Dedifferentiated amniotic fluid mesenchymal stem cell (primary cell): ENCODE measurements at regions not wholly inside any gene's neighbourhood (a gene's known extent, or its start where the extent isn't known, plus 50 kb on each side); places are given as distances from the start of the nearest gene placed in this dataset.
"Not testable (repeated sequence)": the region's sequence is repeated elsewhere in the genome, so short reads cannot be mapped to it uniquely, and the experiment has no call there.

Experiments
- DNase-seq: peaks from one replicate; pipeline ENCODE4 v3.0.0-alpha.2; 2016; ENCODE audit errors: extremely low spot score

GRCh38 chr13:21879263-21879914 is 208.5 kb downstream of the FGF9 start:
- DNase-seq, result no peak

- no peak for DNase-seq
Observed at GRCh38 chr13:21882766-21883165, 211.9 kb downstream of the FGF9 start.

DNA sequence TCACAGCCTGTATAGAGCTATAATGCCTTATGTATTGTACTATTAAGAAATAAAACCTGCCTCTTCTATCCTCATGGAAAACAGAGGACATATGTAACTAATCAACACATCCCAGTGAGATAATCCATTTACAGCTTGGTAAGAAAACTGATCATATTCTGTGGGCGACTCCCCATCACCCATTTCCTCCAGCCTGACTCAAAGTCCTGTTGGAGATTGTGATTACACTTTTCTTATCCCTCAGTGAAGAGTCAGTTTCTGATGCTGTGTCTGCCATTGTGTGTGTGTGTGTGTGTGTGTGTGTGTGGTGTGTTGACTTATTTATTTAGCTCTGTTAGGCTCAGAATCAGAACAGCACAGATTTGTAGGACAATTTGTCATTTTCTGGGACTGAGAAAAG is 212.8 kb downstream of the FGF9 start:
- no peak for DNase-seq

DNA sequence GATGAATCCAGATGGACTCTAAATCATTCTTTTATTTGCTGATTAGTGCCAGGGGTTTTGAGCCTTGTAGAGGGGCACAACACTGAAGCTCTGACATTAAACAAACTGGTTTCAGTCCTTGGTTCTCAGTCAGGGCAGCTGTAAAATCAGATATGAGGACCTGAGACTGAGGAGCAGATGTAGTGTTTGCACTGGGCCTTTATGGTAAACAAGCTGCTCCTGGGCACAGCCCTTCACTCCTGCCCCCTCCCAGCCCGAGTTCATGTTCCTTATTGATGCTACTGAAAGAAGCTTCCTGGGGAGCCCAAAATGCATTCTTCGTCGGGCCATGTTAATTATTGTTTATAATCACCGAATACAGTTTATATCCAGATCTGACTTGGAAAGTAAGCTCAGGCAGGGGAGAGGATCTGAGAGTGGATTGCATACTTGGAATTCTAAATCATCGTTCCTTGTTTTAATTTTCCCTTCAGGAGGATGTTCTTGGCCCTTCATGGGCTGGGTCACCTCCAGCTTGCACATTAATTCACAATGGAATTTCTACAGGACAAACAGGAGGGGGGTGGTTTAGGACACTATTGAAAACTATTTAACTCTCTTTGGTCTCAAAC is 213.5 kb downstream of the FGF9 start:
- DNase-seq, result no peak

- no peak for DNase-seq
Observed at GRCh38 chr13:21884965-21885567, 214.2 kb downstream of the FGF9 start.

DNA sequence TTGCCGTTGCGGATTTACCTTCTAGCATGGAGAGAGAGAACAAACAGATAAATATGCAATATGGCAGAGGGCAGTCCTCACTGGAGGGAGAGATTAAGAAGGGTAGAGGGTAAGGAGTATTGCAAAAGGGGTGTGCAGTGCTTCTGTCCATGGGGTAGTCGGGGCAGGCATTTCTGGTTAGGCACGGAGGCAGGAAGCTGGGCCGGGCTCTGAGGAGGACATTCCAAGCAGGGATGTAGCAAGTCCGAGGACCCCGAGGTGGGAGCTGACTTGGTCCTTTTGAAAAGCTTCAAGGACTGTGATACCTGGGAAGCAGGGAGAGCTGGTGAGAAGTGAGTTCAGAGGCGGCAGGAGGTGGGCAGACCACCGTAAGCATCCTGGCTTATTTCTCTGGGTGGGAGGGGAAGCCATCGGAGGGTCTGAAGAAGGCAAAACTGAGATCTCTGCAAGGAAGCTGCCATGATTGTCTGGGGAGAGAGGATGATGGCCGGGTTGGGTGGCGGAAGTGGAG is 214.9 kb downstream of the FGF9 start:
- no peak for DNase-seq

GRCh38 chr13:21889651-21890050 is 218.8 kb downstream of the FGF9 start:
- DNase-seq, result peak; percentile 16

DNA sequence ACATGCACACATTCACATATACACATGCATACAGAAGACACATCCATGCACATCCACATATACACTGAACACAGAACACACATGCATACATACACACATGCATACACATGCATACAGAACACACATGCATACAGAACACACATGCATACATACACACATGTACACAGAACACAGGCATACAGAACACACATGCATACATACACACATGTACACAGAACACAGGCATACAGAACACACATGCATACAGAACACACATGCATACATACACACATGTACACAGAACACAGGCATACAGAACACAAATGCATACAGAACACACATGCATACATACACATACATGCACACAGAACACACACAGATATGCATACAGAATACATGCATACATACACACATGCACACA is 219.3 kb downstream of the FGF9 start:
- DNase-seq, result not testable (repeated sequence)

- DNase-seq, result no peak
Observed at GRCh38 chr13:21894091-21894490, 223.2 kb downstream of the FGF9 start.

DNA sequence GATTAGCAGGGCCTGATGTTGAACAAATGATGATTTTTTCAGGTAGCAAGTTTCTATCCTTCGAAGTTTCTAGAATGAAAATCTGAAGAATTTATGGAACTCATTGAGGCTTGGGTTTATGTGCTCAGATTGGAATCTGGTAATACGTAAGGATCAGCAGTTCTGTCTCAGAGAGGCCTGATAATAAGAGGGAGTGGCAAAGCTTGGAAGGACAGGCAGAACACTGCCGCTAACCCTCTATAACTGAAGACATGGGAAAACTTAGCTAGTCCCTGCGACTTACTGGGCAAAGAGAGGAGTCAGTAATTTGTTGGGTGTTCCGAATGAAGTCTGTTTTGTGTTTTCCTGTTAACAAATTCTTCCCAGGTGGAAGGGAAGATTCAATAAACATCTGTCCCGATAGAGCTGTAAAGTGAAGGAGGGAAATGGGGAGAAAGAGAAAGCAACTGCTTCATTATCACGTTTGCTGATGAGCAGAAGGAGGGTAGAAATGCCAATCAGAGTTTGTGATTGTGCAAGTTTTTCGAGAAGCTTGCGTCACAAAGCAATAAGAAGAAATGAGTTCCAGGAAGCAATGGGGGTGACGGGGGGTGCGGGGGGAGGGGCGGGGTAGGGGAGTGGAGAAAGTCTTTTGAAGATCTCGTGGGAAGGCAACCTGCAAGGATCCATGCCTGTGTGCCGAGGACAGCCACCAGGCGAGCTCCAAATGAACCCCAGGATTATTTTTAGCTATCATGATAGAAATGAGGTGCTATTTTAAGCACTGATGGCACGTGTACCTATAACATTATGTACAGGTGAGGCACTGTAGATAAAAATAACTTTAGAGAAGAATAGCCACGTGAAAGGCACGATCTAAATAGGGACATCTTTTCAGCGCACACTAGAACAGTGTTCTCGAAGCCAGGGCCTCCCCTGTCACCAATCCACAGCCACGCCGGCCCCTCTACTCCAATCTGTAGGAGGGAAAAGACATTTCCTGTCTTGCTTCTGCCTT is 224.1 kb downstream of the FGF9 start:
- no peak for DNase-seq

GRCh38 chr13:21895779-21896178 is 224.9 kb downstream of the FGF9 start:
- no peak for DNase-seq

DNA sequence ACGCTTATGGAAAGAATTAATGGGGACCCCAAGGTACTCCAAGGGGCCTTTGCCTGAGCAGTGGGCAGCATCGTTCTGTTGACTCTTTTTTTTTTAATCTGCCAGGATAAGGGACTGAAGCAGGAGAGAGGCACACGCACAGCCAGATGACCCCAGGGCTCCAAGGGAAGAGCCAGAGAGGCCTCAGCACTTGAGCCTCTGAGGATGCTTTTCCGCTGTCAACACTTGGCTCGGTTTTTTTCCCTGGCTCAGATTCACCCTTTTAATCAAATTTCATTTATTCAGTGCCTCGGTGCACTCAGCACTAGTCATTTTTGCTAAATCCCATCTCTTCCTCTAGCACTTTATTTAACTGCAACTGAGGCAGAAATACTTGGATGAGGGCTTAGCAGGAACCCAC is 226.3 kb downstream of the FGF9 start:
- no peak for DNase-seq

GRCh38 chr13:21898459-21898858 is 227.6 kb downstream of the FGF9 start:
- no peak for DNase-seq

DNA sequence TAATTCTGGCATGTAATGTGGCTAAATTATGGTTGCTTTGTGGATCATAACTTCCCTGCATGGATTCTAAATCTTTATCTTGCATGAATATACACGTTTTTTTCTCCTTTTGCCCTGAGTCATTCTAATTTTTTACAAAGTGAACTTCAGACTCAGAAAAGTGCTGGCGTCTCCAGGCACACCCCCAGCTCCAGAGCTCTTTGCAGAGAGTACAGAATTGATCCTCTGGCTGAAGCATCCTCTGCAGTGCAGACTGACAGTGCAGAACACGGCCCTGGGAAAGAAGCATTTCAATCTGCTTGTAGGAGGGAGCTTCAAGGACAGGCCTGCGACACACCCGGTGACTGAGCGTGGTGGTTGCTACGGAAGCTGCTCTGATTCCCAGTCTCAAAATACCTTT is 228.1 kb downstream of the FGF9 start:
- no peak for DNase-seq

DNA sequence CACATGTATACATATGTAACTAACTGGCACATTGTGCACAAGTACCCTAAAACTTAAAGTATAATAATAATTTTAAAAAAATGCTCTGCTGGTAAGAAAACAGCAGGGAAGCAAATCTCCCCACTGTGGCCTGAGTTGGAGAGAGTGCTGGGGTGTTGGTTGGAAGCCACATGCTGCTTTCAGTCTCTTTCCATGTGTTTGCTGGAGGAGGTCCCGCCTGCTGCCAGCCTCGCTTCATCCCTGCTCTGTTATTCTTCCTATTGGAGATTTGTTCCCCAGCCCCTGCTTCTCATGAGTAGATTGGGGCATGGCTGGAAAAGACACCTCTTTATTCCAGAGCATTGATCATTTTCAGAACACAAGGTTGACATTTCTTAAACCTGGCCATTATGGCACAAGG is 230.5 kb downstream of the FGF9 start:
- no peak for DNase-seq

GRCh38 chr13:21901811-21902708 is 231.2 kb downstream of the FGF9 start:
- no peak for DNase-seq

- no peak for DNase-seq
Observed at GRCh38 chr13:21902709-21903098, 231.8 kb downstream of the FGF9 start.

- no peak for DNase-seq
Observed at GRCh38 chr13:21905486-21905885, 234.6 kb downstream of the FGF9 start.

GRCh38 chr13:21909331-21909730 is 238.5 kb downstream of the FGF9 start:
- DNase-seq, result no peak

DNA sequence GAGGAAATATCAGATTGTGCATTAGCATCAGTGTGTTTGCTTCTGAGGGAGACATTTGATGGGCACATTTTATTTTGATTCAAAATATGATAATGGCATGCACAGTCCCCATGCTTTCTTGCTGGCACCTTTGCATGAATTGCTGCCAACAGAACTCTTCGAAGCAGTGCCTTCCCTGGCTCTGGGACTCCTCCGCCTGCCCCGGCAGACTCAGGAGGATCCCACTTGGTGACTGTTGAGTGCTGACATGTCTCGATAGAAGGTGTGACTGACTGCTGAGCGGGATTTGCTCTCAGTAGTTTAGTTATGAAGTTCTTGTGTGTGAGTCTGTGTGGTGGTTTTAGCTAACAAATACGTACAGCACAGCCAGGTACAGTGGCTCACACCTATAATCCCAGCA is 239.7 kb downstream of the FGF9 start:
- no peak for DNase-seq
